ENCODE measurements at regions not wholly inside any gene's neighbourhood (a gene's known extent, or its start where the extent isn't known, plus 50 kb on each side); places are given as distances from the start of the nearest gene placed in this dataset.

DNA sequence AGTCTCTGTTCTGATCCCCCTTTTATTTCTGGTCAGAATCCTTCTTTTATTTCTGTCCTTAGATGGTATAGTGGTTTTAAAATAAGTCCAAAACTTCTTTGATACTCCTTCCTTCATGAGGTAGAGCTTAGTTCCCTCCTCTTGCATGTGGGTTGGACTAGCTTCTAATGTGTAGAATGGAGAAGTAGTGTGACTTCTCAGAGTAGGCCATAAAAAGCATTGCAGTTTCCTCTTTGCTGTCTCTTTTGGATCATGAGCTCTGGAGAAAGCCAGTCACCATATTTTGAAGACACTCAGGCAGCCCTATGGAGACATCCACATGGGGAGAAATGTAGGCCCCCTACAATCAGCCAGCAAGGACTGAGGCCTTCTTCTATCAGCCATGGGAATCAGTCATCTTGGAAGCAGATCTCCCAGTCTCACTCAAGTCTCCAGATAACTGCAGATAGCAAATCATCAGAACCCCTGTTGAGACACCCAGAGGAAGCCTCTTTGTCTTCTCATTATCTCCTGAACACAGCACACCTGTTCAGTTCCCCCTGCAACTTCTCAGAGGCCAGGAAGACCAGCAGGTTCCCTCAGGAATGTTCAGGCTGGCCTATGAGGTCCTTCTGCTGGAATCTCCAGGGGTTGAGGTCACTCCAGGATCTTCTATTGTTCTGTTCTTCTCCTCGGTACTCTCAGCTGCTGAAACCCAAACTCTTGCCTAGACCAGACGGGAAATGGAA lies 511.9 kb upstream of the ZMIZ1 start:
- no peak for TF ChIP-seq EZH2 (IDR thresholded peaks at IDR 0.05)
- TF ChIP-seq POLR2AphosphoS5 (IDR thresholded peaks at IDR 0.05; ENCODE audit: borderline replicate concordance, low read depth, low read length) = no peak

All from SK-N-MC (cell line).